Heart right ventricle (tissue), 16 donors: ENCODE measurements at regions not wholly inside any gene's neighbourhood (a gene's known extent, or its start where the extent isn't known, plus 50 kb on each side); places are given as distances from the start of the nearest gene placed in this dataset.

Source experiments
- ATAC-seq, 8 donors: fragments of 200-7000 bp; cut with Tn5 transposase; one replicate each; pipeline ENCODE4 v1.9.1; 2020; ENCODE audit warnings: mild to moderate bottlenecking in 8 of 8, moderate library complexity in 8 of 8, moderate number of reproducible peaks in 1 of 8
- DNase-seq, 2 donors: peaks; one replicate each; pipeline ENCODE4 v3.0.0-alpha.2; 2020
- H3K27ac ChIP-seq, 10 donors: fragments of 200-600 bp; sonication (generic) in 2 of 10; one replicate each; pipeline versions ENCODE4 v1.5.0 to v1.8.0; 2020 to 2022; ENCODE audit warnings: mild to moderate bottlenecking in 3 of 10
- H3K27me3 ChIP-seq, 7 donors: fragments of 200-600 bp; one replicate each; pipeline ENCODE4 v1.8.0; 2021 to 2022; ENCODE audit warnings: mild to moderate bottlenecking in 2 of 7
- H3K36me3 ChIP-seq, 9 donors: fragments of 200-600 bp; sonication (generic) in 1 of 9; one replicate each; pipeline versions ENCODE4 v1.5.0 to v1.8.0; 2020 to 2022; ENCODE audit warnings: mild to moderate bottlenecking in 2 of 9
- H3K4me1 ChIP-seq, 9 donors: fragments of 200-600 bp; sonication (generic) in 1 of 9; one replicate each; pipeline versions ENCODE4 v1.5.0 to v1.8.0; 2020 to 2022; ENCODE audit warnings: mild to moderate bottlenecking in 4 of 9
- H3K4me3 ChIP-seq, 10 donors: fragments of 200-600 bp; sonication (generic) in 2 of 10; one replicate each; pipeline versions ENCODE4 v1.5.0 to v1.8.0; 2020 to 2022; ENCODE audit warnings: mild to moderate bottlenecking in 7 of 10, moderate library complexity in 2 of 10
- H3K9me3 ChIP-seq, 11 donors: fragments of 200-600 bp in 10 of 11; sonication (generic) in 2 of 11; one replicate each; pipeline versions ENCODE4 v1.5.0 to v1.8.0; 2013 to 2022; ENCODE audit warnings: mild to moderate bottlenecking in 2 of 11, control low read depth in 1 of 11, moderate library complexity in 1 of 11
- CTCF ChIP-seq, 9 donors: fragments of 200-600 bp; sonication (generic) in 2 of 9; IDR thresholded peaks; one replicate each; pipeline versions ENCODE4 v1.5.0 to v1.8.0; 2021 to 2022; ENCODE audit warnings: antibody characterized with exemption in 9 of 9, mild to moderate bottlenecking in 5 of 9, moderate library complexity in 1 of 9
- WGBS, 2 donors: extraction: QIAGEN DNeasy Blood & Tissue Kit; methylation state at CpG; one replicate each; pipeline ENCODE4 v1.1.7; 2013; ENCODE audit warnings: inconsistent platforms in 1 of 2; 5-methylcytosine and 5-hydroxymethylcytosine counted together
- intact Hi-C, 10 donors: fragments of 100-400 bp; cut with DNase I; formaldehyde crosslinking; loops; one replicate each; pipeline versions ENCODE4 v1.11.1 to v1.14.2; 2022
- donor health status: Arrhythmogenic right ventricular cardiomyopathy.
- donor health status: ischemic (EF 13 %, LVEDD 7.1; RV severe dilation, severe dysfunction).
- donor health status: healthy with polysubstance abuse.
- donor health status: DM: no; HTN: yes; CAD: no.
- donor health status: DM: no; HTN: no; CAD: no.
- donor health status: ischemic (EF 25% LVEDD 6.9; RV normal size, moderate dysfunction).
- donor health status: ischemic (EF 25% LVEDD 5.7; RV mildly dilated, moderate dysfunction).
- donor health status: healthy.
- donor health status: DM: yes; HTN: yes; CAD: no.
- donor health status: Ischemic cardiomyopathy.
- donor health status: ischemic (EF 35%, LVEDD 5.7; RV mildly dilated, moderate dysfunction).
- donor health status: nonischemic (EF 11% LVEDD 7.7; RV severe dilation, severe dysfunction).
- donor health status: DM: yes; HTN: yes; CAD: no.
- donor health status: PGD.
- donor health status: ischemic (EF 29% LVEDD 5.4; RV normal size, mild dysfunction).
- donor health status: nonischemic (EF 23%, LVEDD 6.1; RV moderate dilation, normal function).

- TF ChIP-seq CTCF (IDR thresholded peaks at IDR 0.05) = no peak
These were observed 448.2 kb downstream of the BRINP3 start for GRCh38 chr1:190029441-190029840.

GRCh38 chr1:190043655-190044054 lies 434.0 kb downstream of the BRINP3 start:
- 97 to 98% methylated on average over 1 of the region's 1 CpG for WGBS, 2 donors
- ATAC-seq = no peak

More at GRCh38 chr1:190029441-190029840, 448.2 kb downstream of the BRINP3 start:
- no peaks in the 10 kb centered on the region for H3K4me1 ChIP-seq
- H3K4me3 ChIP-seq = no peak overlapping the region
- WGBS, 2 donors = 79 to 94% methylated on average over 1 of the region's 1 CpG
- no peak overlapping the region for H3K27ac ChIP-seq
- DNase-seq (no peak), ATAC-seq (no peak)
- H3K36me3 ChIP-seq = no peaks in the 10 kb centered on the region
- intact Hi-C loops = no loop called here
- peaks cover 0 to 37% (median 3%) of the 10 kb centered on the region in 11 donors for H3K9me3 ChIP-seq
- no peaks in the 10 kb centered on the region for H3K27me3 ChIP-seq

GRCh38 chr1:190046231-190046630 lies 431.4 kb downstream of the BRINP3 start:
- DNase-seq (no peak), ATAC-seq (no peak)
- peaks cover 0 to 8% (median 0%) of the 10 kb centered on the region in 11 donors for H3K9me3 ChIP-seq
- H3K4me1 ChIP-seq = no peaks in the 10 kb centered on the region
- intact Hi-C loops = no loop called here
- no peak for TF ChIP-seq CTCF (IDR thresholded peaks at IDR 0.05)
- no peak overlapping the region for H3K27ac ChIP-seq
- no peaks in the 10 kb centered on the region for H3K36me3 ChIP-seq
- no peaks in the 10 kb centered on the region for H3K27me3 ChIP-seq
- H3K4me3 ChIP-seq = no peak overlapping the region

More at GRCh38 chr1:190043655-190044054, 434.0 kb downstream of the BRINP3 start:
- Histone ChIP-seq H3K4me1 (no peaks in the 10 kb centered on the region), H3K27me3 (no peaks in the 10 kb centered on the region), H3K4me3 (no peak overlapping the region), H3K36me3 (no peaks in the 10 kb centered on the region), H3K27ac (no peak overlapping the region), H3K9me3 (peaks cover 0 to 8% (median 0%) of the 10 kb centered on the region in 11 donors)
- intact Hi-C loops = no loop called here
- no peak for DNase-seq
- no peak for TF ChIP-seq CTCF (IDR thresholded peaks at IDR 0.05)
